HL-60 (cell line): ENCODE measurements at regions not wholly inside any gene's neighbourhood (a gene's known extent, or its start where the extent isn't known, plus 50 kb on each side); places are given as distances from the start of the nearest gene placed in this dataset.

ENCODE experiments used
- DNase-seq, 2 experiments: peaks; one replicate each; pipeline ENCODE4 v3.0.0-alpha.2; 2010 to 2020; ENCODE audit warnings: low read depth in 1 of 2, low spot score in 1 of 2
- H3K27ac ChIP-seq: fragments of 250-450 bp; sonication (Bioruptor Pico); replicated peaks from 2 replicates; pipeline ENCODE4 v1.5.1; 2020; ENCODE audit warnings: mild to moderate bottlenecking, moderate library complexity
- H3K27me3 ChIP-seq: fragments of 250-450 bp; sonication (Bioruptor Pico); 2 replicates; pipeline ENCODE4 v1.5.1; 2021; ENCODE audit warnings: mild to moderate bottlenecking, moderate library complexity; ENCODE audit not compliant: insufficient read depth, poor library complexity, severe bottlenecking
- H3K4me3 ChIP-seq: replicated peaks from 2 replicates; pipeline ENCODE4 v1.5.1; 2011; ENCODE audit warnings: mild to moderate bottlenecking, control low read depth, low read length; ENCODE audit not compliant: insufficient read depth
- GABPA ChIP-seq: IDR thresholded peaks from 2 replicates; pipeline ENCODE4 v1.6.1; 2012; ENCODE audit warnings: low read depth
- POLR2AphosphoS5 ChIP-seq: IDR thresholded peaks from 2 replicates; pipeline ENCODE4 v1.6.1; 2012; ENCODE audit warnings: low read depth
- SPI1 ChIP-seq: IDR thresholded peaks from 2 replicates; pipeline ENCODE4 v1.6.1; 2012; ENCODE audit warnings: low read depth, mild to moderate bottlenecking, borderline replicate concordance
- TF ChIP-seq, protein P1 (sequence below): IDR thresholded peaks from 2 replicates; pipeline ENCODE4 v1.6.1; 2012; ENCODE audit warnings: low read depth; ENCODE audit not compliant: insufficient replicate concordance
- TF ChIP-seq, protein P2 (sequence below): IDR thresholded peaks from one replicate; pipeline ENCODE4 v1.5.1; 2011; ENCODE audit warnings: low read length, control low read depth, inconsistent platforms; ENCODE audit not compliant: insufficient read depth

GRCh38 chr6:22349051-22349450 is 52.2 kb upstream of the PRL start:
- TF ChIP-seq SPI1, result no peak
- TF ChIP-seq, protein P1, sequence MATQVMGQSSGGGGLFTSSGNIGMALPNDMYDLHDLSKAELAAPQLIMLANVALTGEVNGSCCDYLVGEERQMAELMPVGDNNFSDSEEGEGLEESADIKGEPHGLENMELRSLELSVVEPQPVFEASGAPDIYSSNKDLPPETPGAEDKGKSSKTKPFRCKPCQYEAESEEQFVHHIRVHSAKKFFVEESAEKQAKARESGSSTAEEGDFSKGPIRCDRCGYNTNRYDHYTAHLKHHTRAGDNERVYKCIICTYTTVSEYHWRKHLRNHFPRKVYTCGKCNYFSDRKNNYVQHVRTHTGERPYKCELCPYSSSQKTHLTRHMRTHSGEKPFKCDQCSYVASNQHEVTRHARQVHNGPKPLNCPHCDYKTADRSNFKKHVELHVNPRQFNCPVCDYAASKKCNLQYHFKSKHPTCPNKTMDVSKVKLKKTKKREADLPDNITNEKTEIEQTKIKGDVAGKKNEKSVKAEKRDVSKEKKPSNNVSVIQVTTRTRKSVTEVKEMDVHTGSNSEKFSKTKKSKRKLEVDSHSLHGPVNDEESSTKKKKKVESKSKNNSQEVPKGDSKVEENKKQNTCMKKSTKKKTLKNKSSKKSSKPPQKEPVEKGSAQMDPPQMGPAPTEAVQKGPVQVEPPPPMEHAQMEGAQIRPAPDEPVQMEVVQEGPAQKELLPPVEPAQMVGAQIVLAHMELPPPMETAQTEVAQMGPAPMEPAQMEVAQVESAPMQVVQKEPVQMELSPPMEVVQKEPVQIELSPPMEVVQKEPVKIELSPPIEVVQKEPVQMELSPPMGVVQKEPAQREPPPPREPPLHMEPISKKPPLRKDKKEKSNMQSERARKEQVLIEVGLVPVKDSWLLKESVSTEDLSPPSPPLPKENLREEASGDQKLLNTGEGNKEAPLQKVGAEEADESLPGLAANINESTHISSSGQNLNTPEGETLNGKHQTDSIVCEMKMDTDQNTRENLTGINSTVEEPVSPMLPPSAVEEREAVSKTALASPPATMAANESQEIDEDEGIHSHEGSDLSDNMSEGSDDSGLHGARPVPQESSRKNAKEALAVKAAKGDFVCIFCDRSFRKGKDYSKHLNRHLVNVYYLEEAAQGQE, result no peak
- no peak for TF ChIP-seq POLR2AphosphoS5
- TF ChIP-seq, protein P2, sequence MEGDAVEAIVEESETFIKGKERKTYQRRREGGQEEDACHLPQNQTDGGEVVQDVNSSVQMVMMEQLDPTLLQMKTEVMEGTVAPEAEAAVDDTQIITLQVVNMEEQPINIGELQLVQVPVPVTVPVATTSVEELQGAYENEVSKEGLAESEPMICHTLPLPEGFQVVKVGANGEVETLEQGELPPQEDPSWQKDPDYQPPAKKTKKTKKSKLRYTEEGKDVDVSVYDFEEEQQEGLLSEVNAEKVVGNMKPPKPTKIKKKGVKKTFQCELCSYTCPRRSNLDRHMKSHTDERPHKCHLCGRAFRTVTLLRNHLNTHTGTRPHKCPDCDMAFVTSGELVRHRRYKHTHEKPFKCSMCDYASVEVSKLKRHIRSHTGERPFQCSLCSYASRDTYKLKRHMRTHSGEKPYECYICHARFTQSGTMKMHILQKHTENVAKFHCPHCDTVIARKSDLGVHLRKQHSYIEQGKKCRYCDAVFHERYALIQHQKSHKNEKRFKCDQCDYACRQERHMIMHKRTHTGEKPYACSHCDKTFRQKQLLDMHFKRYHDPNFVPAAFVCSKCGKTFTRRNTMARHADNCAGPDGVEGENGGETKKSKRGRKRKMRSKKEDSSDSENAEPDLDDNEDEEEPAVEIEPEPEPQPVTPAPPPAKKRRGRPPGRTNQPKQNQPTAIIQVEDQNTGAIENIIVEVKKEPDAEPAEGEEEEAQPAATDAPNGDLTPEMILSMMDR, result no peak
- TF ChIP-seq GABPA, result no peak
- H3K27ac ChIP-seq, result no peak overlapping the region
- no peaks in the 10 kb centered on the region for H3K27me3 ChIP-seq
- DNase-seq, result no peak
- H3K4me3 ChIP-seq, result no peak overlapping the region

DNA sequence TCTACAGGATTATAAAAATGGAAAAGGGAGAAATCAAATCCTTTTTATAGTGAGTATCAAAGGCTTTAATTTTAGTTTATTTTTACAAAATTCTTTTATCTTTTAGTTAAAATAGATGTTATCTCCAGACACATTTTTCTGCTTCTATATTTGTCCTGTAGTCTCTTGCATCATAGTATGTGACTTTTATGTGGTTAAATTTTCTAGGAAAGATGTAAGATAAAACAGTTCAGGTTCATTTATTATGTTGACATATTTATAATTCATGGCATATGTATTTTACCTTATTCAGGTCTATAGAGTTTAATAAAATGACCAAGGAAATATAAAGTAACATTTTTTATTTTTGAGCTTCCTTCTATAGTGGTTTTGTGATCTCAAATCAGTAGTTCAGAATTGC is 52.7 kb upstream of the PRL start:
- TF ChIP-seq, protein P2, result no peak
- TF ChIP-seq, protein P1, result no peak
- TF ChIP-seq POLR2AphosphoS5, result no peak
- no peak for TF ChIP-seq SPI1
- no peak for TF ChIP-seq GABPA
- no peak overlapping the region for H3K4me3 ChIP-seq
- DNase-seq, result no peak
- H3K27me3 ChIP-seq, result no peaks in the 10 kb centered on the region
- H3K27ac ChIP-seq, result no peak overlapping the region

GRCh38 chr6:22350109-22350508 is 53.3 kb upstream of the PRL start:
- DNase-seq, result no peak
- TF ChIP-seq, protein P1, result no peak
- no peak for TF ChIP-seq SPI1
- TF ChIP-seq GABPA, result no peak
- TF ChIP-seq, protein P2, result no peak
- no peak for TF ChIP-seq POLR2AphosphoS5
- Histone ChIP-seq H3K27me3 (no peaks in the 10 kb centered on the region), H3K4me3 (no peak overlapping the region), H3K27ac (no peak overlapping the region)
